ENCODE measurements at regions not wholly inside any gene's neighbourhood (a gene's known extent, or its start where the extent isn't known, plus 50 kb on each side); places are given as distances from the start of the nearest gene placed in this dataset.

DNA sequence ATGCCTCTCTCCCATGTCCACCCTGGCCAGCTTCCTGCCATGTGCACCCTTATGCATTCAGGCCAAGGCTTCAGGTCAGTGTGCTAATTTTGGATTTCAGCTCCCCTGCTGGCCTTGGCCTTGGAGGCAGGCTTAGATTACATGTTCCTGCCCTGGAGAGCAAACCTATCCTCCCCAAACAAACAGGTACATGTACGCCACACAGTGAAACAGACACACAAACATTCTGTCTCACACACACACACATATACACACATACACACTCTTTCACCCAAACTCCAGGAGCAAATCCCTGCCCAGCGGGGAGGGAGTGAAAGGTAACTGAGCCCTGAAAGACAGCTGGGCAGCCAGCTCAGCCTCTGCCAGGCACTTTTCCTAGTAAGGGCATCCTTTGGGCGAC lies 62.7 kb upstream of the ARHGAP36 start:
- DNase-seq (ENCODE audit: low read depth), result no peak
- H3K4me3 ChIP-seq (ENCODE audit: low read length), result no peak overlapping the region
- TF ChIP-seq, protein P1, sequence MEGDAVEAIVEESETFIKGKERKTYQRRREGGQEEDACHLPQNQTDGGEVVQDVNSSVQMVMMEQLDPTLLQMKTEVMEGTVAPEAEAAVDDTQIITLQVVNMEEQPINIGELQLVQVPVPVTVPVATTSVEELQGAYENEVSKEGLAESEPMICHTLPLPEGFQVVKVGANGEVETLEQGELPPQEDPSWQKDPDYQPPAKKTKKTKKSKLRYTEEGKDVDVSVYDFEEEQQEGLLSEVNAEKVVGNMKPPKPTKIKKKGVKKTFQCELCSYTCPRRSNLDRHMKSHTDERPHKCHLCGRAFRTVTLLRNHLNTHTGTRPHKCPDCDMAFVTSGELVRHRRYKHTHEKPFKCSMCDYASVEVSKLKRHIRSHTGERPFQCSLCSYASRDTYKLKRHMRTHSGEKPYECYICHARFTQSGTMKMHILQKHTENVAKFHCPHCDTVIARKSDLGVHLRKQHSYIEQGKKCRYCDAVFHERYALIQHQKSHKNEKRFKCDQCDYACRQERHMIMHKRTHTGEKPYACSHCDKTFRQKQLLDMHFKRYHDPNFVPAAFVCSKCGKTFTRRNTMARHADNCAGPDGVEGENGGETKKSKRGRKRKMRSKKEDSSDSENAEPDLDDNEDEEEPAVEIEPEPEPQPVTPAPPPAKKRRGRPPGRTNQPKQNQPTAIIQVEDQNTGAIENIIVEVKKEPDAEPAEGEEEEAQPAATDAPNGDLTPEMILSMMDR (conservative IDR thresholded peaks at IDR 0.05; ENCODE audit: low read depth, low read length), result no peak

DNA sequence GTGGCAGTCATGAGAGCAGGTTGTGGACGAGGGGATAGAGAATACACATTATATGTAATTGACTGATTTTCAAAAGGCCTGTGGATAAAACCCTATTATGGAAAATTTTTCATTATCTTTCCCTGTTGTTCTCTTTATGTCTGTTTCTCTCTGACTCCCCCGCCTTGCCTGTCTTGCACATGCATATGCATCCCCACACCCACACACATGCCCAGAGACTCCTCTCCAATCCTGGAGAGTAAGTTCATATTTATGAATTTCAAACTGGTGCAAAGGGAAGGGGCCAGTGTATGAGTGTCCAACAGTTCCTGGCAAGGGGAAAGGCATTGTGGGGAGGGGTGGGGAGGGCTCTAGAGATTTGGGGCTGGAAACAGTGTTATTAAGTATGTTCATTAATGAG lies 60.8 kb upstream of the ARHGAP36 start:
- TF ChIP-seq, protein P1 (conservative IDR thresholded peaks at IDR 0.05; ENCODE audit: low read depth, low read length), result no peak
- no peak overlapping the region for H3K4me3 ChIP-seq (ENCODE audit: low read length)
- DNase-seq (ENCODE audit: low read depth), result no peak

DNA sequence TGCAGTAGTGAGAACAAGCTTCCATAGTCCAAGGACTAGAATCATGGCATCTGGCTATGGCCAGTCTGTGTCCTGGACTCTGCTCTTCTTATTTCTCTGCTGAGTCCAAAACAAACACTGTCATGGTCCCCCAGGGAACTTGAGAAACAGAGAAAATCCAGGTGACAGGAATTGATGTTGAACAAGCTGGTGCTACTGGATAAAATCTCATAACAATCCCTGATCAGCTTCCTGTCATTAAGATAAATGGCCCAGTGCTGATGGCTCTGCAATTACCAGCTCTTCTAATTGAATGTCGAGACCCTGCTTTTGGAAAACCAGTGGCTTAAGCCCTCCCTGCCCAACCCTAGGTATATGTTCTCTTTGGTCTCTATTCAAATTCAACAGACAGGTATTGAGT lies 58.8 kb upstream of the ARHGAP36 start:
- no peak overlapping the region for H3K4me3 ChIP-seq (ENCODE audit: low read length)
- TF ChIP-seq, protein P1 (conservative IDR thresholded peaks at IDR 0.05; ENCODE audit: low read depth, low read length), result no peak
- DNase-seq (ENCODE audit: low read depth), result no peak
